Transverse colon (tissue), 4 donors: ENCODE measurements at regions not wholly inside any gene's neighbourhood (a gene's known extent, or its start where the extent isn't known, plus 50 kb on each side); places are given as distances from the start of the nearest gene placed in this dataset.
A peak's percentile ranks its signal among the peaks of the same experiment; 100 is the strongest.
"Not testable (repeated sequence)": the region's sequence is repeated elsewhere in the genome, so short reads cannot be mapped to it uniquely, and the experiment has no call there.

Source experiments
- DNase-seq: peaks from one replicate; pipeline ENCODE4 v3.0.0-alpha.2; 2019
- H3K27ac ChIP-seq, 4 donors: fragments of 200-600 bp; sonication (generic); 2 replicates each; pipeline ENCODE4 v1.5.1; 2016 to 2018; ENCODE audit warnings: inconsistent platforms in 4 of 4
- H3K27me3 ChIP-seq: fragments of 200-600 bp; sonication (generic); 2 replicates; pipeline ENCODE4 v1.5.1; 2017; ENCODE audit warnings: inconsistent platforms
- H3K36me3 ChIP-seq, 4 donors: fragments of 200-600 bp; sonication (generic); 2 replicates each; pipeline ENCODE4 v1.5.1; 2017 to 2019; ENCODE audit warnings: inconsistent platforms in 4 of 4
- H3K4me1 ChIP-seq, 4 donors: fragments of 200-600 bp; sonication (generic); 2 replicates each; pipeline ENCODE4 v1.5.1; 2017 to 2020; ENCODE audit warnings: inconsistent platforms in 4 of 4
- H3K4me3 ChIP-seq, 4 donors: fragments of 200-600 bp; sonication (generic); 1 replicate in 1 of 4; 2 replicates in 3 of 4; pipeline versions ENCODE4 v1.5.1 to v1.6.1; 2017 to 2019; ENCODE audit warnings: inconsistent platforms in 4 of 4
- H3K9me3 ChIP-seq, 2 donors: fragments of 200-600 bp; sonication (generic); 2 replicates each; pipeline ENCODE4 v1.5.1; 2017 to 2019; ENCODE audit warnings: inconsistent platforms in 2 of 2
- EP300 ChIP-seq: sonication (generic); formaldehyde crosslinking; IDR thresholded peaks from one replicate; pipeline ENCODE4 v1.6.1; 2017; ENCODE audit warnings: antibody characterized with exemption, low read depth
- POLR2A ChIP-seq: fragments of 450-650 bp; IDR thresholded peaks from one replicate; pipeline ENCODE4 v1.6.1; 2016; ENCODE audit warnings: antibody characterized with exemption, mild to moderate bottlenecking, moderate library complexity
- POLR2AphosphoS5 ChIP-seq, 3 donors: sonication (generic); formaldehyde crosslinking; IDR thresholded peaks; one replicate each; pipeline ENCODE4 v1.6.1; 2016; ENCODE audit warnings: antibody characterized with exemption in 3 of 3
- WGBS, 2 donors: methylation state at CpG; one replicate each; pipeline ENCODE4 v1.1.5; 2018; ENCODE audit warnings: low coverage in 1 of 2; 5-methylcytosine and 5-hydroxymethylcytosine counted together
- in situ Hi-C, 4 donors: fragments of 200-750 bp; cut with MboI; loops; one replicate each; pipeline versions ENCODE4 v1.15.0 to v1.15.1; 2017; ENCODE audit warnings: low sequenced_read_pairs in 3 of 4, low pct_ligation_motif_present in 1 of 4, low pct_unique_long_range_greater_than_20kb in 1 of 4
- intact Hi-C: fragments of 100-400 bp; cut with DNase I; formaldehyde crosslinking; loops from one replicate; pipeline ENCODE4 v1.15.1; 2023; ENCODE audit warnings: low total_unique reads
- TF ChIP-seq, protein P1 (sequence below), 5 experiments: fragments of 200-600 bp in 3 of 5; fragments of 450-650 bp in 2 of 5; sonication (generic) in 3 of 5; IDR thresholded peaks; 1 replicate in 2 of 5; 2 replicates in 3 of 5; pipeline ENCODE4 v1.5.1; 2016 to 2017; ENCODE audit warnings: antibody characterized with exemption in 5 of 5, inconsistent platforms in 3 of 5, mild to moderate bottlenecking in 2 of 5, moderate library complexity in 1 of 5

DNA sequence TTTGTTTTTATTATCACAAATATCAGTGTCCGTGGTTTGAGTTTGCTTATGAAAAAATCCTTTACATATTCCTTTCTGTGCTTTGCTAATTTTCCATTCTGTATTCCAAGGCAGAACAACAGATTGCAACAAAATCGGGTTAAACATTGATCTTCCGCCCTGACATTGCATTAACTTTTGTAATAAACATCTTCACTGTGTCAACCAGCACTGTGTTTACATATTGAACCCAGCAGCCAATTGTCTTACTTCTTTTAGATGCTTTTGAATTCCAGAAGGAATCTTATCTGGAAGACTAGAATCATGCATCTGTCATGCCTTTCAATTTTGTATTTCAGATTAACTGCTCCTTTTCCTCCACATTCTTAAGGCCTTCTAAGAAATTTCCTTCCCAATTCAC is 147.8 kb upstream of the CXXC4 start:
- WGBS, 2 donors: 58% methylated on average over 3 of the region's 3 CpGs

DNA sequence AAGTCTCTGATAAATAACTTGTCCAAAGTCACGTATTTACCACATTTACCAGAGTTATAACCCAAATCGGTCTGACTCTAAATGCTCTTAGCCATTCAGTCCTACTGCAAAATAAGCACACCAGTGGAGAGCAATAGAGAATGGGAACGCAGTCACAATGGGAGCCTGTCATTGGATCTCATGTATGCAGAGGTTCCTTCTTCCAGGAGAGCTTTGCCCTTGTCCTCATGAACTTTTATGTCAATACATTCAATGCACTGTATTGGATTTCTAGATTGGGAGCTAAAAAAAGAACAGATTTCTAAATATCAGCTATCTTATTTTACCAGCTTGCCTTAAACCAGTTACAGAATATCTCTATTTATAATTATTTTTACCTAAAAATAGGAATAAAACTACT is 149.1 kb upstream of the CXXC4 start:
- TF ChIP-seq, protein P1, sequence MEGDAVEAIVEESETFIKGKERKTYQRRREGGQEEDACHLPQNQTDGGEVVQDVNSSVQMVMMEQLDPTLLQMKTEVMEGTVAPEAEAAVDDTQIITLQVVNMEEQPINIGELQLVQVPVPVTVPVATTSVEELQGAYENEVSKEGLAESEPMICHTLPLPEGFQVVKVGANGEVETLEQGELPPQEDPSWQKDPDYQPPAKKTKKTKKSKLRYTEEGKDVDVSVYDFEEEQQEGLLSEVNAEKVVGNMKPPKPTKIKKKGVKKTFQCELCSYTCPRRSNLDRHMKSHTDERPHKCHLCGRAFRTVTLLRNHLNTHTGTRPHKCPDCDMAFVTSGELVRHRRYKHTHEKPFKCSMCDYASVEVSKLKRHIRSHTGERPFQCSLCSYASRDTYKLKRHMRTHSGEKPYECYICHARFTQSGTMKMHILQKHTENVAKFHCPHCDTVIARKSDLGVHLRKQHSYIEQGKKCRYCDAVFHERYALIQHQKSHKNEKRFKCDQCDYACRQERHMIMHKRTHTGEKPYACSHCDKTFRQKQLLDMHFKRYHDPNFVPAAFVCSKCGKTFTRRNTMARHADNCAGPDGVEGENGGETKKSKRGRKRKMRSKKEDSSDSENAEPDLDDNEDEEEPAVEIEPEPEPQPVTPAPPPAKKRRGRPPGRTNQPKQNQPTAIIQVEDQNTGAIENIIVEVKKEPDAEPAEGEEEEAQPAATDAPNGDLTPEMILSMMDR (IDR thresholded peaks at IDR 0.05): no peak
- TF ChIP-seq POLR2A: no peak
- no peak for TF ChIP-seq EP300
- no peak for TF ChIP-seq POLR2AphosphoS5 (IDR thresholded peaks at IDR 0.05)
- no peak for DNase-seq
- intact Hi-C loops: no loop called here

More for the DNA sequence above, 147.8 kb upstream of the CXXC4 start:
- no peak for DNase-seq
- H3K27me3 ChIP-seq: no peaks in the 10 kb centered on the region
- H3K9me3 ChIP-seq: no peaks in the 10 kb centered on the region
- H3K36me3 ChIP-seq: no peaks in the 10 kb centered on the region
- no peaks in the 10 kb centered on the region for H3K4me1 ChIP-seq
- H3K27ac ChIP-seq: no peak overlapping the region
- intact Hi-C loops (no loop called here), in situ Hi-C loops (no loop called here)
- TF ChIP-seq EP300: no peak
- TF ChIP-seq, protein P1 (IDR thresholded peaks at IDR 0.05): no peak
- TF ChIP-seq POLR2AphosphoS5 (IDR thresholded peaks at IDR 0.05): no peak
- TF ChIP-seq POLR2A: no peak
- no peak overlapping the region for H3K4me3 ChIP-seq

GRCh38 chr4:104649631-104650030 is 154.9 kb upstream of the CXXC4 start:
- no peaks in the 10 kb centered on the region for H3K36me3 ChIP-seq
- WGBS, 2 donors: 94 to 100% methylated on average over 1 of the region's 1 CpG
- no peak for DNase-seq
- H3K27me3 ChIP-seq: no peaks in the 10 kb centered on the region
- H3K27ac ChIP-seq: no peak overlapping the region
- in situ Hi-C loops: no loop called here
- TF ChIP-seq, protein P1 (IDR thresholded peaks at IDR 0.05): no peak
- TF ChIP-seq EP300 (no peak), POLR2AphosphoS5 (IDR thresholded peaks at IDR 0.05) (no peak), POLR2A (no peak)
- no peaks in the 10 kb centered on the region for H3K4me1 ChIP-seq
- peaks cover 0 to 5% of the 10 kb centered on the region in 2 donors for H3K9me3 ChIP-seq
- H3K4me3 ChIP-seq: no peak overlapping the region
- intact Hi-C loops: no loop called here

More for the DNA sequence above, 149.1 kb upstream of the CXXC4 start:
- no peaks in the 10 kb centered on the region for H3K9me3 ChIP-seq
- H3K4me1 ChIP-seq: no peaks in the 10 kb centered on the region
- no peaks in the 10 kb centered on the region for H3K27me3 ChIP-seq
- in situ Hi-C loops: no loop called here
- WGBS, 2 donors: 76 to 81% methylated on average over 2 to 3 of the region's 3 CpGs
- no peaks in the 10 kb centered on the region for H3K36me3 ChIP-seq
- H3K27ac ChIP-seq: no peak overlapping the region
- H3K4me3 ChIP-seq: no peak overlapping the region

DNA sequence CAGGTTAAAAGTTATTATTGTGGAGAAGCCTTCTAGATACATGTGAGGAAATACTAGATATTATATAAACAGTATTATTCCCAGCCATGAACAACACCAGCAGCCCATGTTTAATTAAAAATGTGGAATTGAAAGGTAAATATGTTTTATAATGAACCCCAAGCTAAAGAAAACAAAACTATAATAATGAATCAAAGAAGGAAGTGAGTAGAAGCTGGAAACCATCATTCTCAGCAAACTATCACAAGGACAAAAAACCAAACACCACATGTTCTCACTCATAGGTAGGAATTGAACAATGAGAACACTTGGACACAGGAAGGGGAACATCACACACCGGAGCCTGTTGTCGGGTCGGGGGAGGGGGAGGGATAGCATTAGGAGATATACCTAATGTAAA is 167.6 kb upstream of the CXXC4 start:
- WGBS, 2 donors: 88 to 90% methylated on average over 2 to 3 of the region's 3 CpGs
- H3K4me1 ChIP-seq, H3K27ac ChIP-seq, H3K36me3 ChIP-seq, H3K9me3 ChIP-seq, intact Hi-C loops, H3K4me3 ChIP-seq, in situ Hi-C loops, H3K27me3 ChIP-seq, DNase-seq: not testable (repeated sequence)

- DNase-seq: peak; percentile 8
- intact Hi-C loops: no loop called here
- in situ Hi-C loops: no loop called here
- H3K4me1 ChIP-seq: no peaks in the 10 kb centered on the region
- 31 to 38% methylated on average over 2 to 3 of the region's 3 CpGs for WGBS, 2 donors
- no peaks in the 10 kb centered on the region for H3K36me3 ChIP-seq
- no peak overlapping the region for H3K4me3 ChIP-seq
- no peaks in the 10 kb centered on the region for H3K9me3 ChIP-seq
- no peak overlapping the region for H3K27ac ChIP-seq
- no peak for TF ChIP-seq EP300
- TF ChIP-seq POLR2A: no peak
- TF ChIP-seq, protein P1 (IDR thresholded peaks at IDR 0.05): no peak
- TF ChIP-seq POLR2AphosphoS5 (IDR thresholded peaks at IDR 0.05): no peak
- no peaks in the 10 kb centered on the region for H3K27me3 ChIP-seq
These were observed 182.4 kb upstream of the CXXC4 start for GRCh38 chr4:104677116-104677515.
